ENCODE measurements at regions not wholly inside any gene's neighbourhood (a gene's known extent, or its start where the extent isn't known, plus 50 kb on each side); places are given as distances from the start of the nearest gene placed in this dataset.

- H3K4me3 Mint-ChIP-seq = no peak overlapping the region
Measured at GRCh38 chr11:105553025-105553424, 56.8 kb upstream of the GRIA4 start.

GRCh38 chr11:105548359-105548758 is 61.5 kb upstream of the GRIA4 start:
- no peaks in the 10 kb centered on the region for H3K4me1 Mint-ChIP-seq (ENCODE audit: low read depth)
- no peak overlapping the region for H3K27ac Mint-ChIP-seq
- ATAC-seq = no peak
- H3K27me3 Mint-ChIP-seq (ENCODE audit: low read depth) = no peaks in the 10 kb centered on the region
- no peak overlapping the region for H3K4me3 Mint-ChIP-seq
- H3K36me3 Mint-ChIP-seq (ENCODE audit: low read depth) = no peaks in the 10 kb centered on the region
- POLR2A ChIA-PET = no interaction called here
- no peaks in the 10 kb centered on the region for H3K9me3 Mint-ChIP-seq (ENCODE audit: insufficient read depth)
- CTCF ChIA-PET = no interaction called here
- no peak for DNase-seq

More at GRCh38 chr11:105553025-105553424, 56.8 kb upstream of the GRIA4 start:
- DNase-seq (no peak), ATAC-seq (no peak)
- H3K4me1 Mint-ChIP-seq (ENCODE audit: low read depth) = no peaks in the 10 kb centered on the region
- no peaks in the 10 kb centered on the region for H3K27me3 Mint-ChIP-seq (ENCODE audit: low read depth)
- no peak overlapping the region for H3K27ac Mint-ChIP-seq
- H3K9me3 Mint-ChIP-seq (ENCODE audit: insufficient read depth) = no peaks in the 10 kb centered on the region
- ChIA-PET CTCF (no interaction called here), POLR2A (no interaction called here)
- H3K36me3 Mint-ChIP-seq (ENCODE audit: low read depth) = no peaks in the 10 kb centered on the region

GRCh38 chr11:105538588-105538987 is 71.3 kb upstream of the GRIA4 start:
- no peaks in the 10 kb centered on the region for H3K9me3 Mint-ChIP-seq (ENCODE audit: insufficient read depth)
- no peak overlapping the region for H3K27ac Mint-ChIP-seq
- no peaks in the 10 kb centered on the region for H3K27me3 Mint-ChIP-seq (ENCODE audit: low read depth)
- ChIA-PET POLR2A (no interaction called here), CTCF (no interaction called here)
- H3K36me3 Mint-ChIP-seq (ENCODE audit: low read depth) = no peaks in the 10 kb centered on the region
- no peak overlapping the region for H3K4me3 Mint-ChIP-seq
- no peak for DNase-seq
- H3K4me1 Mint-ChIP-seq (ENCODE audit: low read depth) = no peaks in the 10 kb centered on the region
- ATAC-seq = no peak

GRCh38 chr11:105537531-105537930 is 72.3 kb upstream of the GRIA4 start:
- no peaks in the 10 kb centered on the region for H3K27me3 Mint-ChIP-seq (ENCODE audit: low read depth)
- no peaks in the 10 kb centered on the region for H3K9me3 Mint-ChIP-seq (ENCODE audit: insufficient read depth)
- DNase-seq (no peak), ATAC-seq (no peak)
- no peak overlapping the region for H3K4me3 Mint-ChIP-seq
- H3K36me3 Mint-ChIP-seq (ENCODE audit: low read depth) = no peaks in the 10 kb centered on the region
- POLR2A ChIA-PET = no interaction called here
- H3K4me1 Mint-ChIP-seq (ENCODE audit: low read depth) = no peaks in the 10 kb centered on the region
- H3K27ac Mint-ChIP-seq = no peak overlapping the region
- CTCF ChIA-PET = no interaction called here

GRCh38 chr11:105524286-105524685 is 85.6 kb upstream of the GRIA4 start:
- H3K9me3 Mint-ChIP-seq (ENCODE audit: insufficient read depth) = no peaks in the 10 kb centered on the region
- no peak overlapping the region for H3K4me3 Mint-ChIP-seq
- ATAC-seq (no peak), DNase-seq (no peak)
- ChIA-PET CTCF (no interaction called here), POLR2A (no interaction called here)
- H3K27ac Mint-ChIP-seq = no peak overlapping the region
- no peaks in the 10 kb centered on the region for H3K27me3 Mint-ChIP-seq (ENCODE audit: low read depth)
- no peaks in the 10 kb centered on the region for H3K36me3 Mint-ChIP-seq (ENCODE audit: low read depth)
- no peaks in the 10 kb centered on the region for H3K4me1 Mint-ChIP-seq (ENCODE audit: low read depth)

GRCh38 chr11:105520706-105521345 is 89.0 kb upstream of the GRIA4 start:
- ChIA-PET POLR2A (no interaction called here), CTCF (no interaction called here)
- Mint-ChIP-seq H3K4me3 (no peak overlapping the region), H3K27ac (no peak overlapping the region), H3K27me3 (ENCODE audit: low read depth) (no peaks in the 10 kb centered on the region), H3K4me1 (ENCODE audit: low read depth) (no peaks in the 10 kb centered on the region), H3K9me3 (ENCODE audit: insufficient read depth) (no peaks in the 10 kb centered on the region), H3K36me3 (ENCODE audit: low read depth) (no peaks in the 10 kb centered on the region)
- no peak for DNase-seq
- ATAC-seq = no peak

- ATAC-seq (no peak), DNase-seq (no peak)
- ChIA-PET POLR2A (no interaction called here), CTCF (interaction anchor here (0.7 kb wide), 1 partner anchor 817 kb away, joined by 3 read pairs; no protein-coding TSS in a partner anchor)
- no peaks in the 10 kb centered on the region for H3K9me3 Mint-ChIP-seq (ENCODE audit: insufficient read depth)
- H3K27ac Mint-ChIP-seq = no peak overlapping the region
- no peak overlapping the region for H3K4me3 Mint-ChIP-seq
- no peaks in the 10 kb centered on the region for H3K4me1 Mint-ChIP-seq (ENCODE audit: low read depth)
- no peaks in the 10 kb centered on the region for H3K27me3 Mint-ChIP-seq (ENCODE audit: low read depth)
- no peaks in the 10 kb centered on the region for H3K36me3 Mint-ChIP-seq (ENCODE audit: low read depth)
Measured at GRCh38 chr11:105507496-105508254, 102.2 kb upstream of the GRIA4 start.

- no peaks in the 10 kb centered on the region for H3K36me3 Mint-ChIP-seq (ENCODE audit: low read depth)
- no peak overlapping the region for H3K27ac Mint-ChIP-seq
- CTCF ChIA-PET = no interaction called here
- ATAC-seq (no peak), DNase-seq (no peak)
- H3K4me1 Mint-ChIP-seq (ENCODE audit: low read depth) = no peaks in the 10 kb centered on the region
- no peak overlapping the region for H3K4me3 Mint-ChIP-seq
- H3K9me3 Mint-ChIP-seq (ENCODE audit: insufficient read depth) = no peaks in the 10 kb centered on the region
- POLR2A ChIA-PET = no interaction called here
- no peaks in the 10 kb centered on the region for H3K27me3 Mint-ChIP-seq (ENCODE audit: low read depth)
Measured at GRCh38 chr11:105492010-105492409, 117.9 kb upstream of the GRIA4 start.

- H3K27me3 Mint-ChIP-seq (ENCODE audit: low read depth) = no peaks in the 10 kb centered on the region
- ATAC-seq (no peak), DNase-seq (no peak)
- no peaks in the 10 kb centered on the region for H3K9me3 Mint-ChIP-seq (ENCODE audit: insufficient read depth)
- POLR2A ChIA-PET = no interaction called here
- CTCF ChIA-PET = no interaction called here
- no peak overlapping the region for H3K27ac Mint-ChIP-seq
- H3K36me3 Mint-ChIP-seq (ENCODE audit: low read depth) = no peaks in the 10 kb centered on the region
- no peak overlapping the region for H3K4me3 Mint-ChIP-seq
- H3K4me1 Mint-ChIP-seq (ENCODE audit: low read depth) = no peaks in the 10 kb centered on the region
Measured at GRCh38 chr11:105491394-105491793, 118.5 kb upstream of the GRIA4 start.

GRCh38 chr11:105490333-105490732 is 119.5 kb upstream of the GRIA4 start:
- CTCF ChIA-PET = interaction anchor here (0.9 kb wide), 1 partner anchor 959 kb away, joined by 3 read pairs; no protein-coding TSS in a partner anchor
- Mint-ChIP-seq H3K9me3 (ENCODE audit: insufficient read depth) (no peaks in the 10 kb centered on the region), H3K36me3 (ENCODE audit: low read depth) (no peaks in the 10 kb centered on the region), H3K27me3 (ENCODE audit: low read depth) (no peaks in the 10 kb centered on the region), H3K4me1 (ENCODE audit: low read depth) (no peaks in the 10 kb centered on the region), H3K27ac (no peak overlapping the region), H3K4me3 (no peak overlapping the region)
- DNase-seq (no peak), ATAC-seq (no peak)
- POLR2A ChIA-PET = no interaction called here

GRCh38 chr11:105489446-105489845 is 120.4 kb upstream of the GRIA4 start:
- Mint-ChIP-seq H3K27ac (no peak overlapping the region), H3K36me3 (ENCODE audit: low read depth) (no peaks in the 10 kb centered on the region), H3K9me3 (ENCODE audit: insufficient read depth) (no peaks in the 10 kb centered on the region), H3K4me3 (no peak overlapping the region), H3K4me1 (ENCODE audit: low read depth) (no peaks in the 10 kb centered on the region), H3K27me3 (ENCODE audit: low read depth) (no peaks in the 10 kb centered on the region)
- no peak for DNase-seq
- ChIA-PET CTCF (interaction anchor here (0.9 kb wide), 1 partner anchor 958 kb away, joined by 3 read pairs; no protein-coding TSS in a partner anchor), POLR2A (no interaction called here)
- ATAC-seq = no peak

- ATAC-seq (no peak), DNase-seq (no peak)
- Mint-ChIP-seq H3K27me3 (ENCODE audit: low read depth) (no peaks in the 10 kb centered on the region), H3K36me3 (ENCODE audit: low read depth) (no peaks in the 10 kb centered on the region), H3K4me3 (no peak overlapping the region), H3K4me1 (ENCODE audit: low read depth) (no peaks in the 10 kb centered on the region), H3K27ac (no peak overlapping the region), H3K9me3 (ENCODE audit: insufficient read depth) (no peaks in the 10 kb centered on the region)
- ChIA-PET CTCF (no interaction called here), POLR2A (no interaction called here)
Measured at GRCh38 chr11:105486929-105487328, 122.9 kb upstream of the GRIA4 start.

GRCh38 chr11:105469931-105470330 is 139.9 kb upstream of the GRIA4 start:
- DNase-seq (no peak), ATAC-seq (no peak)
- H3K4me3 Mint-ChIP-seq = no peak overlapping the region
- no peak overlapping the region for H3K27ac Mint-ChIP-seq
- H3K36me3 Mint-ChIP-seq (ENCODE audit: low read depth) = no peaks in the 10 kb centered on the region
- CTCF ChIA-PET = no interaction called here
- POLR2A ChIA-PET = no interaction called here
- H3K9me3 Mint-ChIP-seq (ENCODE audit: insufficient read depth) = no peaks in the 10 kb centered on the region
- H3K27me3 Mint-ChIP-seq (ENCODE audit: low read depth) = no peaks in the 10 kb centered on the region
- no peaks in the 10 kb centered on the region for H3K4me1 Mint-ChIP-seq (ENCODE audit: low read depth)

Measured in activated CD8-positive, alpha-beta T cell treated with anti-CD3 and anti-CD28 coated beads, Interleukin-2, amount 10 ng/mL, durations not matched to agents 7 days and 5 days (primary cell).